H9 (cell line): ENCODE measurements at regions not wholly inside any gene's neighbourhood (a gene's known extent, or its start where the extent isn't known, plus 50 kb on each side); places are given as distances from the start of the nearest gene placed in this dataset. TPM values are rescaled to one million over a fixed set of nuclear protein-coding genes. Genes with fewer than 3 reads are reported as not detected.

Experiments used
- DNase-seq: peaks from one replicate; pipeline ENCODE4 v3.0.0-alpha.2; 2017
- H2AFZ ChIP-seq: one replicate; pipeline ENCODE4 v1.6.1; 2013; ENCODE audit warnings: mild to moderate bottlenecking, low read length, control low read depth, moderate library complexity
- H2AK5ac ChIP-seq: 2 replicates; pipeline ENCODE4 v1.6.1; 2013; ENCODE audit warnings: low read length, control low read depth, mixed read lengths; ENCODE audit not compliant: insufficient read length
- H2BK120ac ChIP-seq: one replicate; pipeline ENCODE4 v1.6.1; 2013; ENCODE audit warnings: low read depth, mild to moderate bottlenecking, low read length, control low read depth, inconsistent platforms; ENCODE audit not compliant: poor library complexity, severe bottlenecking
- H2BK12ac ChIP-seq: 2 replicates; pipeline ENCODE4 v1.6.1; 2013; ENCODE audit warnings: low read length, control low read depth, mixed read lengths, low read depth; ENCODE audit not compliant: insufficient read length
- H2BK15ac ChIP-seq: 2 replicates; pipeline ENCODE4 v1.6.1; 2013; ENCODE audit warnings: low read depth, low read length, control low read depth
- H2BK20ac ChIP-seq: one replicate; pipeline ENCODE4 v1.6.1; 2013; ENCODE audit warnings: low read depth, mild to moderate bottlenecking, low read length, control low read depth, inconsistent platforms; ENCODE audit not compliant: poor library complexity, severe bottlenecking
- H2BK5ac ChIP-seq: 2 replicates; pipeline ENCODE4 v1.6.1; 2013; ENCODE audit warnings: low read length, control low read depth, mixed read lengths; ENCODE audit not compliant: insufficient read length
- H3K14ac ChIP-seq: 2 replicates; pipeline ENCODE4 v1.6.1; 2013; ENCODE audit warnings: low read length, control low read depth; ENCODE audit not compliant: insufficient read depth
- H3K18ac ChIP-seq: 2 replicates; pipeline ENCODE4 v1.6.1; 2013; ENCODE audit warnings: low read depth, mild to moderate bottlenecking, mixed read lengths, low read length, control low read depth; ENCODE audit not compliant: insufficient read length
- H3K23ac ChIP-seq: 2 replicates; pipeline ENCODE4 v1.6.1; 2013; ENCODE audit warnings: low read length, control low read depth, mixed read lengths, low read depth; ENCODE audit not compliant: insufficient read length
- H3K23me2 ChIP-seq: 2 replicates; pipeline ENCODE4 v1.6.1; 2013; ENCODE audit warnings: low read depth, mild to moderate bottlenecking, mixed read lengths, low read length, control low read depth; ENCODE audit not compliant: insufficient read length, poor library complexity, severe bottlenecking
- H3K27ac ChIP-seq: 2 replicates; pipeline ENCODE4 v1.5.1; 2013; ENCODE audit warnings: low read length, control low read depth, mixed read lengths, low read depth; ENCODE audit not compliant: insufficient read length
- H3K27me3 ChIP-seq: 2 replicates; pipeline ENCODE4 v1.6.1; 2013; ENCODE audit warnings: low read length, control low read depth, inconsistent platforms; ENCODE audit not compliant: insufficient read depth
- H3K4ac ChIP-seq: 2 replicates; pipeline ENCODE4 v1.6.1; 2013; ENCODE audit warnings: low read depth, mild to moderate bottlenecking, control low read depth, inconsistent platforms, low read length, moderate library complexity
- H3K4me1 ChIP-seq: 2 replicates; pipeline ENCODE4 v1.6.1; 2013; ENCODE audit warnings: low read length, control low read depth, inconsistent platforms; ENCODE audit not compliant: insufficient read depth
- H3K4me2 ChIP-seq: 2 replicates; pipeline ENCODE4 v1.6.1; 2013; ENCODE audit warnings: low read length, control low read depth, mixed read lengths; ENCODE audit not compliant: insufficient read length, insufficient read depth
- H3K56ac ChIP-seq: 2 replicates; pipeline ENCODE4 v1.6.1; 2013; ENCODE audit warnings: low read depth, mild to moderate bottlenecking, mixed read lengths, low read length, control low read depth; ENCODE audit not compliant: insufficient read length
- H3K79me1 ChIP-seq: 2 replicates; pipeline ENCODE4 v1.6.1; 2013; ENCODE audit warnings: low read depth, mild to moderate bottlenecking, moderate library complexity, low read length, control low read depth, inconsistent platforms; ENCODE audit not compliant: insufficient read depth, poor library complexity, severe bottlenecking
- H3K79me2 ChIP-seq: 2 replicates; pipeline ENCODE4 v1.6.1; 2013; ENCODE audit warnings: low read length, control low read depth, inconsistent platforms; ENCODE audit not compliant: insufficient read depth
- H3K9ac ChIP-seq: 2 replicates; pipeline ENCODE4 v1.6.1; 2013; ENCODE audit warnings: low read length, control low read depth, mixed read lengths; ENCODE audit not compliant: insufficient read length; ENCODE audit errors: extremely low read depth
- H3K9me3 ChIP-seq: one replicate; pipeline ENCODE4 v1.6.1; 2013; ENCODE audit warnings: low read depth, low read length, inconsistent platforms; ENCODE audit not compliant: control insufficient read depth
- H3T11ph ChIP-seq: one replicate; pipeline ENCODE4 v1.6.1; 2013; ENCODE audit warnings: mild to moderate bottlenecking, low read length, control low read depth, inconsistent platforms
- H4K20me1 ChIP-seq: one replicate; pipeline ENCODE4 v1.6.1; 2013; ENCODE audit not compliant: control insufficient read depth, insufficient read length, insufficient read depth
- H4K5ac ChIP-seq: 2 replicates; pipeline ENCODE4 v1.6.1; 2013; ENCODE audit warnings: low read depth, mild to moderate bottlenecking, mixed read lengths, low read length, control low read depth; ENCODE audit not compliant: insufficient read length
- H4K8ac ChIP-seq: replicated peaks from 2 replicates; pipeline ENCODE4 v1.6.1; 2013; ENCODE audit warnings: low read length, control low read depth, mixed read lengths, low read depth; ENCODE audit not compliant: insufficient read length
- H4K91ac ChIP-seq: 2 replicates; pipeline ENCODE4 v1.6.1; 2013; ENCODE audit warnings: low read depth, mild to moderate bottlenecking, moderate library complexity, mixed read lengths, low read length, control low read depth; ENCODE audit not compliant: insufficient read length
- H3K27ac Mint-ChIP-seq, 3 experiments: 2 replicates in 2 of 3; 3 replicates in 1 of 3; pipeline ENCODE4 v1.8.0; 2020 to 2021; ENCODE audit warnings: mixed read lengths in 3 of 3, mild to moderate bottlenecking in 1 of 3, moderate library complexity in 1 of 3
- H3K27me3 Mint-ChIP-seq: 2 replicates; pipeline ENCODE4 v1.8.0; 2021; ENCODE audit warnings: low read depth, mild to moderate bottlenecking, moderate library complexity, mixed read lengths
- H3K36me3 Mint-ChIP-seq, 3 experiments: 2 replicates in 2 of 3; 3 replicates in 1 of 3; pipeline ENCODE4 v1.8.0; 2020 to 2021; ENCODE audit warnings: low read depth in 3 of 3, mixed read lengths in 3 of 3; ENCODE audit not compliant: insufficient read depth in 1 of 3
- H3K4me1 Mint-ChIP-seq, 2 experiments: 2 replicates each; pipeline ENCODE4 v1.8.0; 2020; ENCODE audit warnings: mixed read lengths in 2 of 2
- H3K4me3 Mint-ChIP-seq, 2 experiments: 2 replicates in 1 of 2; 3 replicates in 1 of 2; pipeline ENCODE4 v1.8.0; 2020 to 2021; ENCODE audit warnings: mild to moderate bottlenecking in 2 of 2, mixed read lengths in 2 of 2, moderate library complexity in 1 of 2
- H3K9me3 Mint-ChIP-seq, 2 experiments: 2 replicates in 1 of 2; 3 replicates in 1 of 2; pipeline ENCODE4 v1.8.0; 2020; ENCODE audit warnings: mild to moderate bottlenecking in 2 of 2, mixed read lengths in 2 of 2, moderate library complexity in 1 of 2
- CTCF ChIP-seq: fragments of 200-600 bp; sonication (generic); conservative IDR thresholded peaks from 3 replicates; pipeline ENCODE4 v1.8.0; 2021; ENCODE audit warnings: antibody characterized with exemption, mild to moderate bottlenecking
- WGBS: extraction: QIAGEN DNeasy Blood & Tissue Kit; methylation state at CpG from one replicate; pipeline ENCODE4 v1.1.7; 2013; ENCODE audit warnings: missing lambda C conversion rate, low lambda C conversion rate, mixed read lengths; ENCODE audit not compliant: insufficient read length; ENCODE audit errors: extremely low coverage; 5-methylcytosine and 5-hydroxymethylcytosine counted together
- microRNA-seq: library from miRNA; unstranded; fragments of <30 nt; microRNA quantifications from one replicate; pipeline ENCODE4, GENCODE V29; 2020; ENCODE audit warnings: borderline microRNAs expressed

GRCh38 chr10:20343036-20343435, 526.8 kb downstream of the PLXDC2 start:
- H2AK5ac ChIP-seq, result no peak overlapping the region
- H3K18ac ChIP-seq, result no peak overlapping the region
- peaks cover 14 to 15% of the 10 kb centered on the region in 2 experiments for H3K4me1 Mint-ChIP-seq
- H3K36me3 Mint-ChIP-seq, result peaks cover 35 to 57% (median 36%) of the 10 kb centered on the region in 3 experiments
- H3K27me3 ChIP-seq, result no peaks in the 10 kb centered on the region
- no peak overlapping the region for H2BK15ac ChIP-seq
- H2AFZ ChIP-seq, result peak overlapping the region; percentile 62
- no peak overlapping the region for H4K91ac ChIP-seq
- H3K9ac ChIP-seq, result no peak overlapping the region
- no peak overlapping the region for H3K4me3 Mint-ChIP-seq
- DNase-seq, result no peak
- H3K23me2 ChIP-seq, result no peaks in the 10 kb centered on the region
- H2BK12ac ChIP-seq, result no peak overlapping the region
- H3K56ac ChIP-seq, result no peak overlapping the region
- H2BK120ac ChIP-seq, result no peak overlapping the region
- no peak overlapping the region for H2BK20ac ChIP-seq
- no peak overlapping the region for H2BK5ac ChIP-seq
- H3K4ac ChIP-seq, result no peak overlapping the region
- H3K27ac Mint-ChIP-seq, result peak overlapping the region in 1 of 3 experiments; percentile 50; a peak in 3 of 7 replicates
- H3T11ph ChIP-seq, result no peak overlapping the region
- TF ChIP-seq CTCF, result no peak
- H3K4me2 ChIP-seq, result no peak overlapping the region
- H3K23ac ChIP-seq, result no peak overlapping the region
- no peaks in the 10 kb centered on the region for H3K4me1 ChIP-seq
- no CpG with 5 or more reads among the region's 3 CpGs for WGBS
- H4K20me1 ChIP-seq, result no peaks in the 10 kb centered on the region
- H3K9me3 Mint-ChIP-seq, result peaks cover 38 to 53% of the 10 kb centered on the region in 2 experiments
- no peak overlapping the region for H3K27ac ChIP-seq
- no peak overlapping the region for H4K5ac ChIP-seq
- no peak overlapping the region for H4K8ac ChIP-seq
- H3K79me1 ChIP-seq, result no peaks in the 10 kb centered on the region
- H3K14ac ChIP-seq, result no peak overlapping the region
- H3K9me3 ChIP-seq, result peaks cover 14% of the 10 kb centered on the region
- no peaks in the 10 kb centered on the region for H3K79me2 ChIP-seq
- H3K27me3 Mint-ChIP-seq, result peaks cover 2% of the 10 kb centered on the region

Small RNA genes lying in the stretch of these regions (microRNA-seq; reads per million reads assigned to microRNA genes)
- not detected for gene MIR4675
